ENCODE measurements at regions not wholly inside any gene's neighbourhood (a gene's known extent, or its start where the extent isn't known, plus 50 kb on each side); places are given as distances from the start of the nearest gene placed in this dataset.

GRCh38 chr12:17197971-17198370 lies 592.0 kb upstream of the LMO3 start:
- H3K4me1 ChIP-seq (ENCODE audit: insufficient read depth, low read length, severe bottlenecking): no peaks in the 10 kb centered on the region
- no peak overlapping the region for H3K4me2 ChIP-seq (ENCODE audit: low read length)
- no peaks in the 10 kb centered on the region for H3K9me2 ChIP-seq (ENCODE audit: low read depth, low read length)
- no peaks in the 10 kb centered on the region for H3K36me3 ChIP-seq (ENCODE audit: insufficient read depth, low read length)
- no peaks in the 10 kb centered on the region for H4K20me1 ChIP-seq (ENCODE audit: insufficient read depth, low read length)
- no peaks in the 10 kb centered on the region for H3K27me3 ChIP-seq (ENCODE audit: insufficient read depth, low read length)
- H3K9ac ChIP-seq (ENCODE audit: low read length): no peak overlapping the region
- no peak overlapping the region for H3K27ac ChIP-seq (ENCODE audit: low read depth, low read length, poor library complexity, severe bottlenecking)
- no peaks in the 10 kb centered on the region for H3K9me3 ChIP-seq (ENCODE audit: low read length)
- H2AFZ ChIP-seq (ENCODE audit: low read length): no peak overlapping the region
- no peak for TF ChIP-seq EZH2 (IDR thresholded peaks at IDR 0.05; ENCODE audit: borderline replicate concordance, low read length)
- TF ChIP-seq, protein P1, sequence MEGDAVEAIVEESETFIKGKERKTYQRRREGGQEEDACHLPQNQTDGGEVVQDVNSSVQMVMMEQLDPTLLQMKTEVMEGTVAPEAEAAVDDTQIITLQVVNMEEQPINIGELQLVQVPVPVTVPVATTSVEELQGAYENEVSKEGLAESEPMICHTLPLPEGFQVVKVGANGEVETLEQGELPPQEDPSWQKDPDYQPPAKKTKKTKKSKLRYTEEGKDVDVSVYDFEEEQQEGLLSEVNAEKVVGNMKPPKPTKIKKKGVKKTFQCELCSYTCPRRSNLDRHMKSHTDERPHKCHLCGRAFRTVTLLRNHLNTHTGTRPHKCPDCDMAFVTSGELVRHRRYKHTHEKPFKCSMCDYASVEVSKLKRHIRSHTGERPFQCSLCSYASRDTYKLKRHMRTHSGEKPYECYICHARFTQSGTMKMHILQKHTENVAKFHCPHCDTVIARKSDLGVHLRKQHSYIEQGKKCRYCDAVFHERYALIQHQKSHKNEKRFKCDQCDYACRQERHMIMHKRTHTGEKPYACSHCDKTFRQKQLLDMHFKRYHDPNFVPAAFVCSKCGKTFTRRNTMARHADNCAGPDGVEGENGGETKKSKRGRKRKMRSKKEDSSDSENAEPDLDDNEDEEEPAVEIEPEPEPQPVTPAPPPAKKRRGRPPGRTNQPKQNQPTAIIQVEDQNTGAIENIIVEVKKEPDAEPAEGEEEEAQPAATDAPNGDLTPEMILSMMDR (IDR thresholded peaks at IDR 0.05; ENCODE audit: low read length): no peak
- H3F3A ChIP-seq (ENCODE audit: insufficient read depth, low read length): no peaks in the 10 kb centered on the region
- no peaks in the 10 kb centered on the region for H3K79me2 ChIP-seq (ENCODE audit: insufficient read depth, low read length)
- no peak overlapping the region for H3K4me3 ChIP-seq (ENCODE audit: low read depth, low read length, poor library complexity, severe bottlenecking)

GRCh38 chr12:17192721-17193120 lies 586.8 kb upstream of the LMO3 start:
- Histone ChIP-seq H3K79me2 (ENCODE audit: insufficient read depth, low read length) (no peaks in the 10 kb centered on the region), H3K4me2 (ENCODE audit: low read length) (no peak overlapping the region), H3K9me2 (ENCODE audit: low read depth, low read length) (no peaks in the 10 kb centered on the region), H2AFZ (ENCODE audit: low read length) (no peak overlapping the region), H3K4me1 (ENCODE audit: insufficient read depth, low read length, severe bottlenecking) (no peaks in the 10 kb centered on the region), H3K9ac (ENCODE audit: low read length) (no peak overlapping the region), H3K9me3 (ENCODE audit: low read length) (no peaks in the 10 kb centered on the region), H3K4me3 (ENCODE audit: low read depth, low read length, poor library complexity, severe bottlenecking) (no peak overlapping the region), H3K27ac (ENCODE audit: low read depth, low read length, poor library complexity, severe bottlenecking) (no peak overlapping the region), H3K36me3 (ENCODE audit: insufficient read depth, low read length) (no peaks in the 10 kb centered on the region), H3K27me3 (ENCODE audit: insufficient read depth, low read length) (no peaks in the 10 kb centered on the region), H3F3A (ENCODE audit: insufficient read depth, low read length) (no peaks in the 10 kb centered on the region), H4K20me1 (ENCODE audit: insufficient read depth, low read length) (no peaks in the 10 kb centered on the region)
- no peak for TF ChIP-seq EZH2 (IDR thresholded peaks at IDR 0.05; ENCODE audit: borderline replicate concordance, low read length)

GRCh38 chr12:17169726-17170471 lies 563.9 kb upstream of the LMO3 start:
- no peak overlapping the region for H3K4me3 ChIP-seq (ENCODE audit: low read depth, low read length, poor library complexity, severe bottlenecking)
- no peaks in the 10 kb centered on the region for H3F3A ChIP-seq (ENCODE audit: insufficient read depth, low read length)
- H3K27me3 ChIP-seq (ENCODE audit: insufficient read depth, low read length): no peaks in the 10 kb centered on the region
- H3K9me3 ChIP-seq (ENCODE audit: low read length): no peaks in the 10 kb centered on the region
- H3K79me2 ChIP-seq (ENCODE audit: insufficient read depth, low read length): no peaks in the 10 kb centered on the region
- H2AFZ ChIP-seq (ENCODE audit: low read length): no peak overlapping the region
- H3K36me3 ChIP-seq (ENCODE audit: insufficient read depth, low read length): no peaks in the 10 kb centered on the region
- H3K9ac ChIP-seq (ENCODE audit: low read length): no peak overlapping the region
- no peaks in the 10 kb centered on the region for H3K9me2 ChIP-seq (ENCODE audit: low read depth, low read length)
- H4K20me1 ChIP-seq (ENCODE audit: insufficient read depth, low read length): no peaks in the 10 kb centered on the region
- H3K4me1 ChIP-seq (ENCODE audit: insufficient read depth, low read length, severe bottlenecking): no peaks in the 10 kb centered on the region
- no peak overlapping the region for H3K27ac ChIP-seq (ENCODE audit: low read depth, low read length, poor library complexity, severe bottlenecking)
- TF ChIP-seq EZH2 (IDR thresholded peaks at IDR 0.05; ENCODE audit: borderline replicate concordance, low read length): no peak
- TF ChIP-seq, protein P1 (IDR thresholded peaks at IDR 0.05; ENCODE audit: low read length): no peak
- H3K4me2 ChIP-seq (ENCODE audit: low read length): no peak overlapping the region
